Activated CD4-positive, alpha-beta memory T cell treated with anti-CD3 and anti-CD28 coated beads, Interleukin-2, amount 10 ng/mL, durations not matched to agents 7 days and 5 days (primary cell): ENCODE measurements at regions not wholly inside any gene's neighbourhood (a gene's known extent, or its start where the extent isn't known, plus 50 kb on each side); places are given as distances from the start of the nearest gene placed in this dataset.
"Not testable (repeated sequence)": the region's sequence is repeated elsewhere in the genome, so short reads cannot be mapped to it uniquely, and the experiment has no call there.

ENCODE experiments used
- CTCF ChIA-PET: fragments of 350-600 bp; sonication (Branson Sonifier 250); formaldehyde crosslinking; loops from one replicate; lab custom pipeline; 2021; ENCODE audit warnings: antibody characterized with exemption, inconsistent platforms; lab: Charles Lee
- POLR2A ChIA-PET: fragments of 350-600 bp; sonication (Branson Sonifier 250); formaldehyde crosslinking; loops from one replicate; lab custom pipeline; 2021; ENCODE audit warnings: antibody characterized with exemption; lab: Charles Lee
- DNase-seq: peaks from one replicate; pipeline ENCODE4 v3.0.0-alpha.2; 2020
- H3K27ac Mint-ChIP-seq: one replicate; pipeline ENCODE4 v1.8.0; 2021; ENCODE audit warnings: mild to moderate bottlenecking, mixed read lengths
- H3K27me3 Mint-ChIP-seq: one replicate; pipeline ENCODE4 v1.8.0; 2021; ENCODE audit warnings: mixed read lengths
- H3K36me3 Mint-ChIP-seq: one replicate; pipeline ENCODE4 v1.8.0; 2021; ENCODE audit warnings: low read depth, mixed read lengths
- H3K4me1 Mint-ChIP-seq: one replicate; pipeline ENCODE4 v1.8.0; 2021; ENCODE audit warnings: mixed read lengths
- H3K4me3 Mint-ChIP-seq: one replicate; pipeline ENCODE4 v1.8.0; 2021; ENCODE audit warnings: mild to moderate bottlenecking, mixed read lengths
- H3K9me3 Mint-ChIP-seq: one replicate; pipeline ENCODE4 v1.8.0; 2021; ENCODE audit warnings: mixed read lengths

DNA sequence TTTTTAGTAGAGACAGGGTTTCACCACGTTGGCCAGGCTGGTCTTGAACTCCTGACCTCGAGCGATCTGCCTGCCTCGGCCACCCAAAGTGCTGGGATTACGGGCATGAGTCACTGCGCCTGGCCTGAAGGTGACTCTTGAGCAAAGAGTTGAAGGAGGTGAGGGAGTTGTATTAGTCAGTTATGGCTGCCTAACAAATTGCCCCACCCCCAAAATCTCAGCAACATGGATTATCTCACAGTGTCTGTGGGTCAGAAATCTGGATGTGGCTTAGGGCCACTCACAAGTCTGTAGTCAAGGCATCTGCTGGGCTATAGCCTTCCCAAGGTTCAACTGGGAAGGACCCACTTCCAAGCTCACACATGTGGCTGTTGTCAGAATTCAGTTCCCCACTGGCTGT lies 52.8 kb upstream of the ADGRE5 start:
- Mint-ChIP-seq H3K9me3 (no peaks in the 10 kb centered on the region), H3K27me3 (no peaks in the 10 kb centered on the region), H3K4me1 (peaks cover 3% of the 10 kb centered on the region), H3K4me3 (no peak overlapping the region), H3K36me3 (no peaks in the 10 kb centered on the region), H3K27ac (no peak overlapping the region)
- POLR2A ChIA-PET = no interaction called here
- CTCF ChIA-PET = interaction anchor here (0.6 to 1.1 kb wide), 2 partner anchors 28 to 129 kb away, joined by 3 to 5 read pairs; no protein-coding TSS in a partner anchor
- no peak for DNase-seq

DNA sequence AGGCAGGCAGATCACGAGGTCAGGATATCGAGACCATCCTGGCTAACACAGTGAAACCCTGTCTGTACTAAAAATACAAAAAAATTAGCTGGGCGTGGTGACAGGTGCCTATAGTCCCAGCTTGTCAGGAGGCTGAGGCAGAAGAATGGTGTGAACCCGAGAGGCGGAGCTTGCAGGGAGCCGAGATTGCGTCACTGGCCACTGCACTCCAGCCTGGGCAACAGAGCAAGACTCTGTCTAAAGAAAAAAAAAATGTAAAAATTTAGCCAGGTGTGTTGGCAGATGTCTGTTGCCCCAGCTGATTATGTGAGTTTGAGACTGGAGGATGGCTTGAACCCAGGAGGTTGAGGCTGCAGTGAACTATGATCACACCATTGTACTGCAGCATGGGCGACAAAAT lies 54.2 kb upstream of the ADGRE5 start:
- CTCF ChIA-PET = not testable (repeated sequence)

DNA sequence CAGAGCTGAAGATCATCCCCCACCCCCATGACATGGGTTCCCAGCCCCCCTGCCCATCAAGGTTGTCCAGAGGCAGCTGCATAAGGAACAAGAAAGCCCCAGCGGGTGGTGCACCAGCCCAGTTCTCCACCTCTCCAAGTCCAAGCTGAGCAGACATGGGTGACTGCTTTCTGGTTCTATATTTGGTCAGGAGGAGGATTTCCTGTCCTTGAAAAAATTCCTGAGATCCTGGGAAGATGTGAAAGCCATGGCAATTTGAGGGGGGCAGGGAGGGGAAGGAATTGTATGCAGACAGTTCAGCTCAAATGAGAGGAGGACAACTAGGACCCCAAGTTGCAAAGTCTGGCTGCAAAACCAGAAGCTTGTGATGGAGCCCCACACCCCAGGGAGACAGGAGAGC lies 55.4 kb upstream of the ADGRE5 start:
- Mint-ChIP-seq H3K4me3 (no peak overlapping the region), H3K4me1 (no peaks in the 10 kb centered on the region), H3K36me3 (no peaks in the 10 kb centered on the region), H3K27me3 (peaks cover 4% of the 10 kb centered on the region), H3K9me3 (no peaks in the 10 kb centered on the region), H3K27ac (no peak overlapping the region)
- ChIA-PET CTCF (interaction anchor here (0.5 kb wide), 1 partner anchor 371 kb away, joined by 4 read pairs; no protein-coding TSS in a partner anchor), POLR2A (no interaction called here)
- DNase-seq = no peak

More for the DNA sequence above, 54.2 kb upstream of the ADGRE5 start:
- POLR2A ChIA-PET, H3K27ac Mint-ChIP-seq, H3K9me3 Mint-ChIP-seq, H3K36me3 Mint-ChIP-seq, DNase-seq, H3K4me3 Mint-ChIP-seq, H3K4me1 Mint-ChIP-seq, H3K27me3 Mint-ChIP-seq: not testable (repeated sequence)

GRCh38 chr19:14325134-14325533 lies 56.1 kb upstream of the ADGRE5 start:
- Mint-ChIP-seq H3K27ac (no peak overlapping the region), H3K4me1 (no peaks in the 10 kb centered on the region), H3K36me3 (no peaks in the 10 kb centered on the region), H3K27me3 (peaks cover 4% of the 10 kb centered on the region), H3K4me3 (no peak overlapping the region), H3K9me3 (no peaks in the 10 kb centered on the region)
- POLR2A ChIA-PET = no interaction called here
- CTCF ChIA-PET = interaction anchor here (1.1 kb wide), 1 partner anchor 23 kb away, joined by 3 read pairs; no protein-coding TSS in a partner anchor
- DNase-seq = no peak

- peaks cover 4% of the 10 kb centered on the region for H3K27me3 Mint-ChIP-seq
- ChIA-PET POLR2A (no interaction called here), CTCF (interaction anchor here (0.6 kb wide), 1 partner anchor 164 kb away, joined by 3 read pairs; no protein-coding TSS in a partner anchor)
- no peaks in the 10 kb centered on the region for H3K36me3 Mint-ChIP-seq
- no peaks in the 10 kb centered on the region for H3K4me1 Mint-ChIP-seq
- no peaks in the 10 kb centered on the region for H3K9me3 Mint-ChIP-seq
- DNase-seq = no peak
- no peak overlapping the region for H3K4me3 Mint-ChIP-seq
- H3K27ac Mint-ChIP-seq = no peak overlapping the region
These were observed 58.3 kb upstream of the ADGRE5 start for GRCh38 chr19:14322889-14323463.

- H3K4me1 Mint-ChIP-seq = no peaks in the 10 kb centered on the region
- H3K9me3 Mint-ChIP-seq = no peaks in the 10 kb centered on the region
- peaks cover 4% of the 10 kb centered on the region for H3K27me3 Mint-ChIP-seq
These were observed 61.0 kb upstream of the ADGRE5 start for GRCh38 chr19:14320253-14320652.

GRCh38 chr19:14319720-14320119 lies 61.5 kb upstream of the ADGRE5 start:
- H3K27ac Mint-ChIP-seq, H3K4me3 Mint-ChIP-seq, H3K27me3 Mint-ChIP-seq, POLR2A ChIA-PET, H3K36me3 Mint-ChIP-seq, H3K9me3 Mint-ChIP-seq, DNase-seq, H3K4me1 Mint-ChIP-seq: not testable (repeated sequence)
- CTCF ChIA-PET = interaction anchor here (0.6 kb wide), 1 partner anchor 1198 kb away, joined by 3 read pairs; no protein-coding TSS in a partner anchor

More at GRCh38 chr19:14320253-14320652, 61.0 kb upstream of the ADGRE5 start:
- ChIA-PET POLR2A (no interaction called here), CTCF (no interaction called here)
- H3K4me3 Mint-ChIP-seq = no peak overlapping the region
- no peaks in the 10 kb centered on the region for H3K36me3 Mint-ChIP-seq
- no peak overlapping the region for H3K27ac Mint-ChIP-seq
- no peak for DNase-seq

- ChIA-PET CTCF (interaction anchor here (0.6 kb wide), 1 partner anchor 1199 kb away, joined by 3 read pairs; no protein-coding TSS in a partner anchor), POLR2A (no interaction called here)
- H3K9me3 Mint-ChIP-seq = no peaks in the 10 kb centered on the region
- DNase-seq = no peak
- no peaks in the 10 kb centered on the region for H3K36me3 Mint-ChIP-seq
- peaks cover 4% of the 10 kb centered on the region for H3K27me3 Mint-ChIP-seq
- H3K27ac Mint-ChIP-seq = no peak overlapping the region
- no peak overlapping the region for H3K4me3 Mint-ChIP-seq
- no peaks in the 10 kb centered on the region for H3K4me1 Mint-ChIP-seq
These were observed 62.4 kb upstream of the ADGRE5 start for GRCh38 chr19:14318873-14319272.

GRCh38 chr19:14317157-14317556 lies 64.1 kb upstream of the ADGRE5 start:
- ChIA-PET CTCF (interaction anchor here (0.6 kb wide), 1 partner anchor 48 kb away, joined by 6 read pairs; no protein-coding TSS in a partner anchor), POLR2A (no interaction called here)
- Mint-ChIP-seq H3K4me3 (no peak overlapping the region), H3K27me3 (peaks cover 4% of the 10 kb centered on the region), H3K36me3 (no peaks in the 10 kb centered on the region), H3K4me1 (no peaks in the 10 kb centered on the region), H3K9me3 (no peaks in the 10 kb centered on the region), H3K27ac (no peak overlapping the region)
- no peak for DNase-seq

DNA sequence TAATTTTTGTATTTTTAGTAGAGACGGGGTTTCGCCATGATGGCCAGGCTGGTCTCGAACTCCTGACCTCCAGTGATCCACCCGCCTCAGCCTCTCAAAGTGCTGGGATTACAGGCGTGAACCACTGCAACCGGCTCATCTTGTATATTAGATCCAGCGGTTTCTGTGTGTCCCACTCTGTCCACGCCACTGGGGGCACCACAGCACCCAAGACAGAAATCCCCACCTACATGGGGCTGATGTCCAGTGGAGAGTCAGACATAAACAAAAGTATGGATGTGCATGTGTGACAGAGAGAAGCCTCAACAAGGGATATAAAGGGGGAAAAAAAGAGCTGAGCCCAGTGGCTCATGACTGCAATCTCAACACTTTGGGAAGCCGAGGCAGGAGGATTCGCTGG lies 65.8 kb upstream of the ADGRE5 start:
- no peak overlapping the region for H3K4me3 Mint-ChIP-seq
- POLR2A ChIA-PET = no interaction called here
- H3K9me3 Mint-ChIP-seq = no peaks in the 10 kb centered on the region
- H3K36me3 Mint-ChIP-seq = no peaks in the 10 kb centered on the region
- CTCF ChIA-PET = no interaction called here
- H3K27ac Mint-ChIP-seq = no peak overlapping the region
- DNase-seq = no peak
- peaks cover under 1% of the 10 kb centered on the region for H3K4me1 Mint-ChIP-seq
- no peaks in the 10 kb centered on the region for H3K27me3 Mint-ChIP-seq

DNA sequence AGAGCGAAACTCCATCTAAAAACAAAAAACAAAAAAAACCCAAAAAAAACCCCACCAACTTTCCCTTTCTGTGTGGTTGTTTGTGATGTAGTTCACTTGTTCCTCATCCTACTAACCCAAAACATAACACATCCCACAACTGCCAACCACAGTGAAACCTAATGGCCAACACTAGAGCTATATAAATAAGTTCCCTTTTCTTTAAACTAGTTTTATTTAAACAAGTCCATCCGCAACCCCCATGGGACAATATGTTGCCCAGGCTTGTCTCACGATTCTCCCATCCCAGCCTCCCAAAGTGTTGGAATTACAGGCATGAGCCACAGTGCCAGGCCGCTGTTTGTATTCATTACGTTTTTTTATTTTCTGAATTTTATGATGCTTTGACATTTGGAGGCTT lies 71.2 kb upstream of the ADGRE5 start:
- H3K4me3 Mint-ChIP-seq = no peak overlapping the region
- H3K4me1 Mint-ChIP-seq = peaks cover 15% of the 10 kb centered on the region
- CTCF ChIA-PET = no interaction called here
- H3K27ac Mint-ChIP-seq = no peak overlapping the region
- no peak for DNase-seq
- H3K27me3 Mint-ChIP-seq = no peaks in the 10 kb centered on the region
- H3K36me3 Mint-ChIP-seq = no peaks in the 10 kb centered on the region
- H3K9me3 Mint-ChIP-seq = no peaks in the 10 kb centered on the region
- POLR2A ChIA-PET = no interaction called here

DNA sequence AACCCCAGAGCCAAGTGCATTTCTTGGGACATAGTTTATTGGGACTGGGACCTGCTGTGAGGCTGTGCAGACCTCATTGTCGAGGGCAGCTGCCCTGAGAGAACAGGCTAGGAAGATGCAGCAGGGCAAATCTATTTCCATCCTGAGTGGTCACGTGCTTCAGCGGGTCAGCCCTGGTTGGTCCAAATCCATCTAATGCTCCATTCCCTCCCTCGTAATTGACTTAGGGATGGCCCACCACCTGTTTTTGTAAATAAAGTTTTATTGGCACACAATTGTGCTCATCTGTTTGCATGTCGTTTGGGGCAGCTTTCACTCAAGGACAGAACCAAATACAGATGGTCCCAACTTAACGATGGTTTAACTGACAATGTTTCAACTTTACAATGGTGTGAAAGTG lies 75.5 kb upstream of the ADGRE5 start:
- POLR2A ChIA-PET = no interaction called here
- H3K27ac Mint-ChIP-seq = no peak overlapping the region
- CTCF ChIA-PET = no interaction called here

GRCh38 chr19:14301150-14301549 lies 80.1 kb upstream of the ADGRE5 start:
- Mint-ChIP-seq H3K27me3 (peaks cover 8% of the 10 kb centered on the region), H3K9me3 (no peaks in the 10 kb centered on the region), H3K36me3 (no peaks in the 10 kb centered on the region), H3K4me1 (no peaks in the 10 kb centered on the region), H3K27ac (no peak overlapping the region), H3K4me3 (no peak overlapping the region)
- POLR2A ChIA-PET = interaction anchor here (1.0 kb wide), 1 partner anchor 45 kb away, joined by 3 read pairs; no protein-coding TSS in a partner anchor
- DNase-seq = no peak
- CTCF ChIA-PET = no interaction called here

More for the DNA sequence above, 75.5 kb upstream of the ADGRE5 start:
- no peaks in the 10 kb centered on the region for H3K9me3 Mint-ChIP-seq
- peaks cover 15% of the 10 kb centered on the region for H3K4me1 Mint-ChIP-seq
- DNase-seq = no peak
- no peak overlapping the region for H3K4me3 Mint-ChIP-seq
- H3K27me3 Mint-ChIP-seq = peaks cover 5% of the 10 kb centered on the region
- no peaks in the 10 kb centered on the region for H3K36me3 Mint-ChIP-seq

DNA sequence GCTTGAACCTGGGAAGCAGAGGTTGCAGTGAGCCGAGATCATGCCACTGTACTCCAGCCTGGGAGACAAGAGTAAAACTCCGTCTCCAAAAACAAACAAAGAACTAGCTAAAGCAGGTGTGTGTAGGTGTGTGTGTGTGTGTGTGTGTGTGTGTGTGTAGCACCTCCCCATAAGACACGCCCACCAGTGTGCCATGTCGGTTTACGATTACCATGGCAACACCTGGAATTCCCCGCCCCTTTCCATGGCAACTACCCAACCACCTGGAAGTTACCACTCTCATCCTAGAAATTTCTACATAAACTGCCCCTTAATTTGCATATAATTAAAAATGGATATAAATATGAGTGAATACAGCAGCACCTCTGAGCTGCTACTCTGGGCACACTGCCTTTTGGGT lies 80.9 kb upstream of the ADGRE5 start:
- ChIA-PET CTCF (no interaction called here), POLR2A (interaction anchor here (1.0 kb wide), 1 partner anchor 46 kb away, joined by 3 read pairs; no protein-coding TSS in a partner anchor)
- H3K27ac Mint-ChIP-seq = no peak overlapping the region
- DNase-seq = no peak
- no peaks in the 10 kb centered on the region for H3K36me3 Mint-ChIP-seq
- H3K4me3 Mint-ChIP-seq = no peak overlapping the region
- no peaks in the 10 kb centered on the region for H3K9me3 Mint-ChIP-seq
- no peaks in the 10 kb centered on the region for H3K4me1 Mint-ChIP-seq
- H3K27me3 Mint-ChIP-seq = peaks cover 8% of the 10 kb centered on the region
